CD4-positive, alpha-beta T cell (primary cell): ENCODE measurements at regions not wholly inside any gene's neighbourhood (a gene's known extent, or its start where the extent isn't known, plus 50 kb on each side); places are given as distances from the start of the nearest gene placed in this dataset.

ENCODE experiments used
- ATAC-seq: fragments of 200-7000 bp; cut with Tn5 transposase; one replicate; pipeline ENCODE4 v1.10.0; 2022; ENCODE audit warnings: mild to moderate bottlenecking; ENCODE audit not compliant: poor library complexity
- CTCF ChIA-PET: fragments of 350-600 bp; sonication (Branson Sonifier 250); formaldehyde crosslinking; loops from one replicate; lab custom pipeline; 2021; ENCODE audit warnings: antibody characterized with exemption, inconsistent platforms; lab: Charles Lee
- POLR2A ChIA-PET: fragments of 350-600 bp; sonication (Branson Sonifier 250); formaldehyde crosslinking; loops from one replicate; lab custom pipeline; 2021; ENCODE audit warnings: antibody characterized with exemption, inconsistent platforms; lab: Charles Lee
- DNase-seq, 14 experiments: peaks; one replicate each; pipeline ENCODE4 v3.0.0-alpha.2; 2013 to 2020; ENCODE audit warnings: mixed read lengths in 2 of 14
- H3K27ac ChIP-seq, 2 donors: one replicate each; pipeline versions ENCODE4 v1.5.1 to v1.7.0; 2013; ENCODE audit warnings: low read length in 2 of 2, low read depth in 1 of 2, mild to moderate bottlenecking in 1 of 2
- H3K27me3 ChIP-seq, 2 experiments: 1 replicate in 1 of 2; 2 replicates in 1 of 2; pipeline versions ENCODE4 v1.6.1 to v1.7.0; 2013; ENCODE audit warnings: low read length in 2 of 2, control low read depth in 1 of 2, mild to moderate bottlenecking in 1 of 2, moderate library complexity in 1 of 2; ENCODE audit not compliant: insufficient read depth in 2 of 2, control insufficient read depth in 1 of 2
- H3K36me3 ChIP-seq: one replicate; pipeline ENCODE4 v1.6.1; 2013; ENCODE audit warnings: low read length, control low read depth; ENCODE audit not compliant: insufficient read depth
- H3K4me1 ChIP-seq: one replicate; pipeline ENCODE4 v1.6.1; 2013; ENCODE audit warnings: low read length, control low read depth; ENCODE audit not compliant: insufficient read depth
- H3K4me3 ChIP-seq: one replicate; pipeline ENCODE4 v1.5.1; 2013; ENCODE audit warnings: mild to moderate bottlenecking, low read length, moderate library complexity
- H3K9me3 ChIP-seq, 2 experiments: 1 replicate in 1 of 2; 2 replicates in 1 of 2; pipeline versions ENCODE4 v1.6.1 to v1.7.0; 2013; ENCODE audit warnings: low read length in 2 of 2, mild to moderate bottlenecking in 2 of 2, control low read depth in 1 of 2, moderate library complexity in 1 of 2; ENCODE audit not compliant: control insufficient read depth in 1 of 2, insufficient read depth in 1 of 2
- H3K27ac Mint-ChIP-seq: one replicate; pipeline ENCODE4 v1.8.0; 2020; ENCODE audit warnings: mixed read lengths
- H3K27me3 Mint-ChIP-seq: one replicate; pipeline ENCODE4 v1.8.0; 2021; ENCODE audit warnings: mixed read lengths
- H3K36me3 Mint-ChIP-seq: one replicate; pipeline ENCODE4 v1.8.0; 2021; ENCODE audit warnings: low read depth, mixed read lengths
- H3K4me1 Mint-ChIP-seq: one replicate; pipeline ENCODE4 v1.8.0; 2021; ENCODE audit warnings: low read depth, mixed read lengths
- H3K4me3 Mint-ChIP-seq: one replicate; pipeline ENCODE4 v1.8.0; 2020; ENCODE audit warnings: mild to moderate bottlenecking, mixed read lengths
- H3K9me3 Mint-ChIP-seq: one replicate; pipeline ENCODE4 v1.8.0; 2020; ENCODE audit warnings: mixed read lengths
- intact Hi-C, 2 experiments: fragments of 100-400 bp; cut with DNase I in 1 of 2; cut with micrococcal nuclease in 1 of 2; formaldehyde crosslinking; loops; one replicate each; pipeline versions ENCODE4 v1.15.1 to v1.9.0; 2023 to 2025; cut with DNase I, micrococcal nuclease
- TF ChIP-seq, protein P1 (sequence below): fragments of 200-600 bp; IDR thresholded peaks from one replicate; pipeline ENCODE4 v1.8.0; 2022; ENCODE audit warnings: antibody characterized with exemption, mild to moderate bottlenecking

GRCh38 chr14:30082486-30082885 is 154.8 kb upstream of the PRKD1 start:
- intact Hi-C loops: no loop called here
- no peak overlapping the region for H3K4me3 ChIP-seq
- POLR2A ChIA-PET: no interaction called here

DNA sequence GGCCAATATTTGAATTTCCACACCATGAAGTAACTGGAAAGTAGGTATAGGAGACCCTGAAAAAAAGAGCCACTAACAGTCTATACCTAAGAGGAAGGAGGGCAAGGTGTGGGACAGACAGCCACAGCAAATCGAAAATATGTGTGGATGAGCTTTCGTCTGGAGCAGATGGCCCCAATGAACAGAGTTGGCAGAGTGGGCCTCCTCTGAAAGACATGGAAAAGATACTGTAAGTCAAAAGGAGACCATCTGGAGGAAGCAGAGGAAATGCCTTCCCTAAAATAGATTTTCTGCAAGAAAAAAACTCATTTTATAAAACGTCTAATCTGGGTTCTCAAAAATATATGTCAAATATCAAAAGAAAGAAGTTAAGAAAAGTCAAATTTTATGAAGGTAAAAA is 157.2 kb upstream of the PRKD1 start:
- no peaks in the 10 kb centered on the region for H3K4me1 Mint-ChIP-seq
- Histone ChIP-seq H3K36me3 (no peaks in the 10 kb centered on the region), H3K4me3 (no peak overlapping the region), H3K27me3 (no peaks in the 10 kb centered on the region), H3K27ac (no peak overlapping the region), H3K9me3 (peaks cover 8 to 9% of the 10 kb centered on the region in 2 experiments), H3K4me1 (no peaks in the 10 kb centered on the region)
- H3K36me3 Mint-ChIP-seq: no peaks in the 10 kb centered on the region
- TF ChIP-seq, protein P1, sequence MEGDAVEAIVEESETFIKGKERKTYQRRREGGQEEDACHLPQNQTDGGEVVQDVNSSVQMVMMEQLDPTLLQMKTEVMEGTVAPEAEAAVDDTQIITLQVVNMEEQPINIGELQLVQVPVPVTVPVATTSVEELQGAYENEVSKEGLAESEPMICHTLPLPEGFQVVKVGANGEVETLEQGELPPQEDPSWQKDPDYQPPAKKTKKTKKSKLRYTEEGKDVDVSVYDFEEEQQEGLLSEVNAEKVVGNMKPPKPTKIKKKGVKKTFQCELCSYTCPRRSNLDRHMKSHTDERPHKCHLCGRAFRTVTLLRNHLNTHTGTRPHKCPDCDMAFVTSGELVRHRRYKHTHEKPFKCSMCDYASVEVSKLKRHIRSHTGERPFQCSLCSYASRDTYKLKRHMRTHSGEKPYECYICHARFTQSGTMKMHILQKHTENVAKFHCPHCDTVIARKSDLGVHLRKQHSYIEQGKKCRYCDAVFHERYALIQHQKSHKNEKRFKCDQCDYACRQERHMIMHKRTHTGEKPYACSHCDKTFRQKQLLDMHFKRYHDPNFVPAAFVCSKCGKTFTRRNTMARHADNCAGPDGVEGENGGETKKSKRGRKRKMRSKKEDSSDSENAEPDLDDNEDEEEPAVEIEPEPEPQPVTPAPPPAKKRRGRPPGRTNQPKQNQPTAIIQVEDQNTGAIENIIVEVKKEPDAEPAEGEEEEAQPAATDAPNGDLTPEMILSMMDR: no peak
- ChIA-PET CTCF (no interaction called here), POLR2A (no interaction called here)
- ATAC-seq (no peak), DNase-seq (no peak)
- no peaks in the 10 kb centered on the region for H3K27me3 Mint-ChIP-seq
- H3K27ac Mint-ChIP-seq: no peak overlapping the region
- intact Hi-C loops: no loop called here
- peaks cover 14% of the 10 kb centered on the region for H3K9me3 Mint-ChIP-seq
- H3K4me3 Mint-ChIP-seq: no peak overlapping the region

More at GRCh38 chr14:30082486-30082885, 154.8 kb upstream of the PRKD1 start:
- DNase-seq (no peak), ATAC-seq (no peak)
- no peaks in the 10 kb centered on the region for H3K4me1 Mint-ChIP-seq
- Histone ChIP-seq H3K36me3 (no peaks in the 10 kb centered on the region), H3K27ac (no peak overlapping the region), H3K27me3 (no peaks in the 10 kb centered on the region), H3K4me1 (no peaks in the 10 kb centered on the region), H3K9me3 (peaks cover 8 to 9% of the 10 kb centered on the region in 2 experiments)
- H3K36me3 Mint-ChIP-seq: no peaks in the 10 kb centered on the region
- H3K4me3 Mint-ChIP-seq: no peak overlapping the region
- H3K9me3 Mint-ChIP-seq: peaks cover 11% of the 10 kb centered on the region
- no peaks in the 10 kb centered on the region for H3K27me3 Mint-ChIP-seq
- H3K27ac Mint-ChIP-seq: no peak overlapping the region
- CTCF ChIA-PET: no interaction called here
- TF ChIP-seq, protein P1: no peak

GRCh38 chr14:30085943-30086342 is 158.3 kb upstream of the PRKD1 start:
- ChIA-PET POLR2A (no interaction called here), CTCF (no interaction called here)
- H3K4me1 ChIP-seq: no peaks in the 10 kb centered on the region
- no peak overlapping the region for H3K4me3 Mint-ChIP-seq
- H3K27me3 Mint-ChIP-seq: no peaks in the 10 kb centered on the region
- no peaks in the 10 kb centered on the region for H3K4me1 Mint-ChIP-seq
- no peaks in the 10 kb centered on the region for H3K36me3 ChIP-seq
- intact Hi-C loops: no loop called here
- H3K27ac ChIP-seq: no peak overlapping the region
- H3K36me3 Mint-ChIP-seq: no peaks in the 10 kb centered on the region
- peaks cover 9 to 15% of the 10 kb centered on the region in 2 experiments for H3K9me3 ChIP-seq
- no peak for ATAC-seq
- H3K9me3 Mint-ChIP-seq: peaks cover 17% of the 10 kb centered on the region
- no peak overlapping the region for H3K4me3 ChIP-seq
- H3K27ac Mint-ChIP-seq: no peak overlapping the region
- no peaks in the 10 kb centered on the region for H3K27me3 ChIP-seq
- TF ChIP-seq, protein P1: no peak
- no peak for DNase-seq
